HL-60/S4 (cell line): ENCODE measurements at regions not wholly inside any gene's neighbourhood (a gene's known extent, or its start where the extent isn't known, plus 50 kb on each side); places are given as distances from the start of the nearest gene placed in this dataset.

Experiments used
- in situ Hi-C: fragments of 300-500 bp; cut with MboI; formaldehyde crosslinking; loops from 2 replicates; pipeline ENCODE4 v1.14.3; 2022; ENCODE audit warnings: low sequenced_read_pairs

DNA sequence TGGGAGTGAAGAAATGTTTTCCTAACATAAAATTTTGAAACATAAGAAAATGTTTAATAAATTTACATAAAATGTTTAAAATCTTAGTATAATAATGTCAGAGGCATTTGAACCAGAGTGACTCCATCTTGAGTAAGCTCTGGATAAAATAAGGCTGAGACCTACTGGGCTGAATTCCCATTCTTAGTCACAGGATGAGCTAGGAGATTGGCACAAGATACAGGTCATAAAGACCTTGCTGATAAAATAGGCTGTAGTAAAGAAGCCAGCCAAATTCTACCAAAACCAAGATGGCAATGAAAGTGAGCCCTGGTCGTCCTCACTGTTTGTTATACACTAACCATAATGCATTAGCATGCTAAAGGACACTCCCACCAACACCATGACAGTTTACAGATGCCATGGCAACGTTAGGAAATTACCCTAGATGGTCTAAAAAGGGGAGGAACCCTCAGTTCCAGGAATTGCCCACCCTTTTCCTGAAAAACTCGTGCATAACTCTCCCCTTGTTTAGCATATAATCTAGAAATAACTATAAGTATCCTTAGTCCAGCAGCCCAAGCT is 1184.0 kb downstream of the UQCRFS1 start:
- in situ Hi-C loops = no loop called here

DNA sequence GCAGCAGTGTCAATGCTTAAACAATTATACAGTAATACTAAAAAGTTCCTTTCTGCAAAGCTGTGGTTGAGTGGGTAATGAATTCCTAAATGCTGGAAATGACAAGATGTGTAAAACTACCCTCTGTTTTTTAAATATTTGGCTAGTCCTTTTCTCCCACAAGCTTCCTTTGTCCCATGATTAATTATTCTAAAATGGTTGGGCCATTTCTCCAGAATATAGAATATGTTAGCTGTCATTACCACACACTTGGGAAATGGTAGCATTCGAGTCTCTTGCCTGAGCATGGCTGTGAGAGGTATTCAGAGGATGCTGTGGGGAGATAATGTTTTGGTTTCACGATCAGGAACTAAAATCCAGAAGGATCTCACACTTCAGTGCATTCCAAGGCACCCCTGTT is 1185.8 kb downstream of the UQCRFS1 start:
- in situ Hi-C loops = no loop called here

DNA sequence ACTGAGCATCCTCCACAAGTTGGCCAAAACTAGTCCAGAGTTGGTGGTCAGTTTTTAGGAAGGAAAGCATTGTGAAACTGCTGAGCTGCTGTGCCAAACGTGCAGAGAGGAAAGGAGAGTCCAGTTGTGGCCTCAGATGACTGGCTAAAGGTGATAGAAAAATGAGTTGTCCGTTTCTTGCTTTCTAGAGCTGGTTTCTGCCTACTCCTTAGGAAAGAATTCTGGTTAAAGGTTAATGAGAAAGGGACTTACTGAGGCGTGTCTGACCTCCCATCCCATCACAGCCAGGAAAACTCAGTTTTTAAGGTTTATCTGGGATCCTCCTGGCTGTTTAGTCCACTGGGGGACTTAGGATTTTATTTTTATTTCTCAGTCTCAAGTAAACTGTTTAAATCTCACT is 1186.3 kb downstream of the UQCRFS1 start:
- in situ Hi-C loops = no loop called here

DNA sequence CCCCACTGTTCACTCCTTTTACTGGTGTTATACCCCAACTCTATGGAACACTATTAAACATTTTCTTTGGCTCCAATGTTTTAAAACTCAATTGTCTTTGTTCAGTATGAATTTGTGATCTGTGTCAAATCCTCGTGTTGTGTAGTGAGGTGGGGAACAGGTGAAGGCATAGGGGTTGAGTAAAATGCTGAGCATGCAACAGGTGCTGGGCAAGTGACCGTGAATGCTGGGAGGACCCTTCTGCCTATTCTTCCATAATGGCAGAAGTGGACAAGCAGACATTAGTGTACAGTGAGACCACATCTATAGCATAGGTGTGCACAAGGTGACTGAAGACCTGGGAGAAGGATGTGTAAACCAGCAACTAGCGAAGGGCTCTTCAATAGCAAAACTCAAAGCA is 1188.0 kb downstream of the UQCRFS1 start:
- in situ Hi-C loops = loop anchor here (25.0 kb wide), 2 partner anchors 287 to 837 kb away; no protein-coding TSS in a partner anchor

DNA sequence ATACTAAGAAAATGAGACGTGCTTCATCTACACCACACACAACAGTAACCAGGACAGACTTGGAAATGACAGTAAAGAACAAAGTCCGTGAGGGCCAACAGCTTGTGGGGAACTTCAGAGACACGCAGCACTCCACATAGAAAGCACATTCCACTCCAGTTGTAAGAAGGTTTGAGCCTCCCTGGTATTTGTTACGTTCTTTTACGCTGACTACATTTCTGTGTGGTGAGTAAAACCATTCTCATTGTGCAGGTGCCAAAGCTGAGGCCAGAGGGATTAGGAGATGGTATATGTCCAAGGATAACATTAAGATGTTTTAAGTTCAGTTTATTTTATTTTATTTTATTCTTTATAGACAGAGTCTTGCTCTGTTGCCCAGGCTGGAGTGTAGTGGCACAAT is 1189.9 kb downstream of the UQCRFS1 start:
- in situ Hi-C loops = loop anchor here (25.0 kb wide), 2 partner anchors 289 to 839 kb away; no protein-coding TSS in a partner anchor

DNA sequence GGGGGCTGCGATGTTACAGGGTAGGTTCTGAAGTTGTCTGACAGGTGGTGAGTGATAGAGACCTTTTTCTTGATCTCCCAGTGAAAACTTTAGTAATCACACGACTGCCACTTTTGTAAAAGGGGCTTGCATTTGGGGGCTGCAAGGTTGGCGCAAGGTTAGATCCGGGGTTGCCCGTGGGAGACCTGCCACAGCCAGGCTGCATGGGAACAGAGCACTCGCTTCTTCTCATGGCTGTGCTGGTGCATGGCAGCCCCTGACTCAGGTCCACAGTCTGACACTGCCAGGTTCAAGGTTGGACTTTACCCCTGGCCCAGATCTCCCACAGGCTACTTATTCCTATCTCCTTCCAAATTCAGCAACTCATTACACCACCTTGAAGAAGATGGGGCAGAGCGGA is 1190.4 kb downstream of the UQCRFS1 start:
- in situ Hi-C loops = loop anchor here (25.0 kb wide), 2 partner anchors 290 to 840 kb away; no protein-coding TSS in a partner anchor

DNA sequence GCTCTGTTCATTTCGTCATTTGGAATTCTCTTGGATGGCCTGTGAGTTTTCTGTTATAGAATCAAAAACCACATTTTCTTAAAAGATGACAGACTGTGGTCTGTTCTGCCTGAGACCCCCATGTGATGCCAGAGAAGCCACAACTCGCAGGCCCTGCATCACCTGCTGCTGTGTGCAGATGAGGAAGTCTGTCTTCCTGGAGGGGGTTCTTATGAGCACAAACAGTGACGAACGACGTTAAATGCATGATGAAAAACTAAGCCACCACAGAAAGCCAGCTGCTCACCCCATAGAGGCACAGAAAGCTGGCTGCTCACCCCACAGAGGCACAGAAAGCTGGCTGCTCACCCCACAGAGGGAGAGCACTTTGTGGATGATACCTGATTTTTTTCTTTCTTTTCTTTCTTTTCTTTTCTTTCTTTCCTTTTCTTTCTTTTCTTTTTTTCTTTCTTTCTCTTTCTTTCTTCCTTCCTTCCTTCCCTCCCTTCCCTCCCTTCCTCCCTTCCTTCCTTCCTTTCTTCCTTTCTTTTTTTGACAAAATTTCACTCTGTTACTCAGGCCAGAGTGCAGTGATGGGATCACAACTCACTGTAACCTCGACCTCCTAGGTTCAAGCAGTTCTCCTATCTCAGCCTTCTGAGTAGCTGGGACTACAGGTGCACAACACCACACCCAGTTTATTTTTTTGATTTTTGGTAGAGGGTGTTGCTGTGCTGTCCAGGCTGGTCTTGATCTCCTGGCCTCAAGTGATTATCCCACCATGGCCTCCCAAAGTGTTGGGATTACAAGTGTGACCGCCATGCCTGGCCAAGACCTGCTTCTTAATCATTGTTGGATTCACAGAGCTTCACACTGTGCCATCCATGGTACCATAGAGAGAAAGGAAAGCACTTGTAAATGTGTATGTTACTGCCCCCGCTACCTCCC is 1191.4 kb downstream of the UQCRFS1 start:
- in situ Hi-C loops = loop anchor here (25.0 kb wide), 2 partner anchors 291 to 841 kb away; no protein-coding TSS in a partner anchor

DNA sequence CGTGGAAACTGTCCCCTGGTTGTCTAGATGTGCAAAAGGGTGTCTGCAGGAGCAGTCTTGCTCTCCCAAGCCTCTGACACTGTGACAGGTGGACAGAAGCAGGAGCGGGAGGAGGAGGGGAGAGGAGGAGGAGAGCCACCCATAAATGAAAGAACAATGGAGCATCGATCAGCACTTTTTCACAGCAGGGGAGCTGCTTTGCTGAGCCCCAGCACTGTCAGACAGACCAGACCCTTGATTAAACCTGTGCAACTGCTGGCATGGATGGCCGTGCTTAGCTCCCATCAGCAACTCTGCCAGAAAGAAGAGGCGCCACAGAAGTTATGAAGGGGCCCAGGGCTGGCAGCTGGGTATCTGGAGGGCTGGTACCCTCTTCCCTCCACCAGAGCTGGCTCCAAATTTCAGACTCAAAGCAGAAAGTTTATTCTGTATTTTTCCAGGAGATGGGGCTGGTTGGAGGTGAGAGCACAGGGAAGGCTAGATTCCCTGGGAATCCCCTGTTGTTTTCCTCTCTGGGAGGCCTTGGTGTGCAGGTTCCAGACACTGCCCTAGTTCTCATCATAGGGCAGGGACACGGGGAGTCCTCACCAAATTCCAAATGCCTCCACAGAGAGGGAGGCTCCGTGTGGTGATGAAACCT is 1192.2 kb downstream of the UQCRFS1 start:
- in situ Hi-C loops = loop anchor here (25.0 kb wide), 2 partner anchors 292 to 842 kb away; no protein-coding TSS in a partner anchor

DNA sequence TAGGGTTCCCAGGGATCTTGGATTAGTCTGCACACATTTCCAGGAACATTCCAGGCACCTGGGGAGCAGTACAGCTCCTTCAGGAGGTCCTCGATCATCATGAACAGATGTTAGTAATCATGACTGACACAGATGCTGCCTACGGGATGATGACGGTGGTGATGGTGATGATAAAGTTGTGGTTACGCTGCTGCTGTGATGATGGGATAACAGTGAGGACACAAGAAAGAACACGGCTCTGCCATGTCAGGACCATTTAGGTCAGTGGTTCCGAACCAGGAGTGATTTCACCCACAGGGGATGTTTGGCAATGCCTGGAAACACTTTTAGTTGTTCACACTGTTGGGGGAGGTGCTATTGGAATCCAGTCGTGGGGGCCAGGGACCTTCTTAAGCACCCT is 1193.0 kb downstream of the UQCRFS1 start:
- in situ Hi-C loops = loop anchor here (25.0 kb wide), 2 partner anchors 292 to 842 kb away; no protein-coding TSS in a partner anchor

DNA sequence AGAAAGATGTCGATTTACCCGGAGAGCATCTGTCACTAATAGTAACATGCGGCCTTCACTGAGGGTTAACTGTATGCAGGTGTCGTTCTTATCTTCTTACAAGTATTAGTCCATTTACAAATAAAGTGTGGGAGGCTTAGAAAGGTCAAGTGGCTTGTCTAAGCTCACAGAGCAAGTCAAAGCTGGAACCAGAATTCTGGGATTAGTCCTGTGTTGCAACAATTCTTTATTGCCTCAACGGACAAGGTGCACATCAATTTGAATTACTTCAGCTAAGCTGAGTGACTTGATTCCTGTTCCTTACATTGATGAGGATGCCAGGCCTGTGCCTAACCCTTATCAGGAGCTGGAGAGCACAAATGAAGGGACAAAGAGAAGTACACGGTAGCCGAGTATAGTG is 1193.6 kb downstream of the UQCRFS1 start:
- in situ Hi-C loops = loop anchor here (25.0 kb wide), 2 partner anchors 293 to 843 kb away; no protein-coding TSS in a partner anchor

DNA sequence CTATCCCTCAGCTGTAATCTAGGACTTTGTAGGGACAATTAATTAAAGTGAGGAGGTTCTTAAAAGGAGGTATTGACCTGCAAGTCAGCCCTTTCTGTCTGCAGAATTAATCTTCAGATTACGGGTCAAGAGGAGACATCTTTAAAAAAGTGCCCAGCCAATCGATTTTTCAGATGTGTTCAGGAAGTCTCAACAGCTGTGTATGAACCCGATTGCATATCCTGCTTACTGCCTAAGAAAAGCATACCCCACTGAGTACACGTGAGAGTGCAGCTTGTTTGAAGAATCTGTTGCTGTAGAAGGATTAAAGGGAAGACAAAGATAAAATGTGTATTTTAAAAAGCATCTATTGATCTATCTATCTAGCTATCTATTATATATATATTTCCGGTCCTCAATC is 1194.5 kb downstream of the UQCRFS1 start:
- in situ Hi-C loops = loop anchor here (25.0 kb wide), 2 partner anchors 294 to 844 kb away; no protein-coding TSS in a partner anchor

DNA sequence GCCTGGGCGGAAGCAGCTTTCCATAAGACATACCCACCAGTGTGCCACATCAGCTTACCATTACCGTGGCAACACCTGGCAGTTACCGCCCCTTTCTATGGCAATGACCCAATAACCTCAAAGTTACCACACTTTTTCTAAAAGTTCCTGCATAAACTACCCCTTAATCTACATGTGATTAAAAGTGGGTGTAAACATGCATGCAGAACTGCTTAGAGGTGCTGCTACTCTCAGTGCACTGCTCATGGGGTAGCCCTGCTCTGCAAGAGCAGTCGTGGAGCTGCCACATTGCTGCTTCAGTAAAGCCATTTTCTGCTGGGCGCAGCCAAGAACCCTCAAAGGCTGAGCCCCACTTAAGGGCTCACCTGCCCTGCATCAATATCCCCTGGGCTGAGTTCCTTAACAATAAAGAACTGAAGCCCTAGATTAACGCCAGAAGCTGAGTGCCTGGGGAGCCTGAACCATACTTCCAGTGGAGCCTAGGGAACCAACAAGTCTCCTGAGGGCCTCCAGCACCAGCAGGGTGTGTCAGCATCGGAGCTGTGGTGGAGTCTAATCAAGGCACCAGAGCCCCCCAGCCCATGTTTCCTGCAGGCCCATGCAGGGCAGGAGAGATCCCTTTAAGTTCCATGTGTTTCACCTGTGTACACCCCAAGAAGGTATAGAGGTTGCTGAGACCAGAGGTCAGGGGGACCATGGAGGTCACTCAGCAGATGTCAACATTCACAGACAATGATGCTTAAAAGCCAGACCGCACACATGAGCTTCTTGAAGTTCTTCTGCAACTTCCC is 1198.1 kb downstream of the UQCRFS1 start:
- in situ Hi-C loops = loop anchor here (25.0 kb wide), 2 partner anchors 297 to 847 kb away; no protein-coding TSS in a partner anchor

DNA sequence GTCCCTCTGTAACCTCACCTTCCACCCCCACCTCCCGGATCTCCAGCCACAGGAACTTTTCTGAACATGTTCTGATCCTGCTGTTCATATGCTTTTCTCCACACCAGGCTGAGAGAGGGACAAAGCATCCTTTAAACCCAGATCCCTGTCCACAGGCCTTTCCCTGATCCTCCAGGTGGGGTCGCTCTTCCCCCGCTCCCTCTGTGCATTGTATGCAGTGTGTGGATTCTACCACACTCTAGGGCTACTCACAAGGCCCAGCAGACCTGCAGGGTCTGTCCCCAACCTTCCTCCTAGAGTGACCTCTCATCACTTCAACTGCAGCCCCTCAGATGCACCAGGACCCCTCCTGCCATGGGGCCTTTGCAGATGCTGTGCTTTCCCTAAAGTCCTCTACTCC is 1200.6 kb downstream of the UQCRFS1 start:
- in situ Hi-C loops = loop anchor here (25.0 kb wide), 2 partner anchors 300 to 850 kb away; no protein-coding TSS in a partner anchor

DNA sequence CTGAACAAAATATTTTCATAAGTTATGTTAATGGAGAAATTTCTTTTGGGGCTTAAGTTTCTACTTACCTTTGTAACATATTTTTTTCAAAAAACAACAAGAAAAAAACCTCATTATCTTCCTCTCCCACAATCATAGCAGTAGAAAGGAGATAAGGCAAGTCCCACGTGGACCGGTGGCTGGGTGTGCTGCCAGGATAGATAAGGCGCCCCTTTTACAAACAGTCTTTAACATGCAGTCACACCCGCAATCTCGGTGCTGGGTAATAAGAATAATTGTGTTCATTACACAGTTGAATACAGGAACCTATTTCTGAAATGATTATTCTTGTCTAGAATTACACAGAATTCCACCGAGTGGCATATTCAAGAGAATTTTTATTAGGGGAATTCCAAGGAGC is 1202.3 kb downstream of the UQCRFS1 start:
- in situ Hi-C loops = loop anchor here (25.0 kb wide), 2 partner anchors 302 to 852 kb away; no protein-coding TSS in a partner anchor

DNA sequence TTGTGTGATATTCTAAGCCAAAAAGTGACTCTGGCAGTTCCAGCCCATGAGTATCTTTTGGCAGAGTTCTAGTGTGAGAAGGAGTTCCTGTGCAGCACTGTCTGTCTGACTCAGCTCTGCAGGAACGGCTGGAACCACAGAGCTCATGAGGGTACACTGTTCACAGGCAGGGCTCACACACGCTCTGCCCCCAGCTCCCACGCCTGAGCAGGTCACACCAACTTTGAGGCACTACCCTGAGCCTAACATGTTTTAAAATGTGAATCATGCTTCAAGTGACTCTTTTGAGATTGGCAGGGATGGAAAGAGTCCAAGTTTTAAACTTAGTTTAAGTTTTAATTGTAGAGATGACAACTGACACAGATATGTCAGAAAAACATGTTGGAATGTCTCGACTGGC is 1203.3 kb downstream of the UQCRFS1 start:
- in situ Hi-C loops = loop anchor here (25.0 kb wide), 2 partner anchors 303 to 853 kb away; no protein-coding TSS in a partner anchor

DNA sequence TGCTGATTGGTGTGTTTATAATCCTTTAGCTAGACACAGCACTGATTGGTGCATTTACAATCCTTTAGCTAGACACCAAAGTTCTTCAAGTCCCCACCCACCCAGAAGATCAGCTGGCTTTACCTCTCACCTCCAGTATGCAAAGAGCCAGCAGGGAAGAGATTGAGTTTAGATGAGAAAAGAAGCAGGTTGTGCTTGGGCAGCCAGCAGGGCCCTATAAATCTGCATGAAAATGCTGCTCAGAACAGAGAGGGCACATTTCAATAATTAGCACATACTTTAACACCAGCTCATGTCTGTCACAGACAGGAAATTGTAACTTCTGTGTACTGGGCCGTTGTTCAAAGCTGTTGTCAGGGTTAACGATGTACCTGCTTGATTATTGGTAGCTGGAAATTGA is 1204.3 kb downstream of the UQCRFS1 start:
- in situ Hi-C loops = loop anchor here (25.0 kb wide), 2 partner anchors 304 to 854 kb away; no protein-coding TSS in a partner anchor

DNA sequence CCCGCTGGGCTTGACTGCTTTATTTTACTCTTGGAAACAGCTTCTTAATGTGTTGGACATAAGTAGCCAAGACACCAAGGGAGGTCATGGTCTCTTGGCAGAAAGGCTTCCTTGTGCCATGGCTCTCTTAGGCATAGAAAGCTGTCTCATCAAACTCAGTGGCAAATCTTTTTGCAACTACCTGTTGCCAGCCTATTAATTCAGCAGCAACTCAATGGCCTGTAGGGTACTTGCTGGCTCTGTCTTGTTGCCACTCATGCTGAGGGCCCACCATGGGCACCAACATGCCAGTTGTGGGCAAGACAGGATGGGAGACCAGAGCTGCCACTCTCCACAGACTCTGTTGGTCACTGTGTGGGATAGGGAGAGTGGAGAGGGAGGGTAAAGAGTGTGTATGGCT is 1209.4 kb downstream of the UQCRFS1 start:
- in situ Hi-C loops = loop anchor here (25.0 kb wide), 2 partner anchors 309 to 859 kb away; no protein-coding TSS in a partner anchor

DNA sequence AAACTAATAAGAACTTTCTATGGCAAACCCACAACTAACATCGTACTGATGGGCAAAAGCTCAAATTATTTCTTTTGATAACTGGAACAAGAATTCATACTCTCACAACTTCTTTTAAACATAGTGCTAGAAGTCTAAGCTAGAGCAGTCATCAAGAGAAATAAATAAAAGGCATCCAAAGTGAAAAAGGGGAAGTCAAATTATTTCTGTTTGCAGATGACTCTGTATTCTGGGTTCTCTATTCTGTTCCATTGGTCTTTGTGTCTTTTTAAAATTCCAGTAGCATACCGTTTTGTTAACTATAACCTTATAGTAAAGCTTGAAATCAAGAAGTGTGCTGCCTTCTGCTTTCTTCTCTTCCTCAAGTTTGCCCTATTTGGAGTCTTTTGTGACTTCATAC is 1215.9 kb downstream of the UQCRFS1 start:
- in situ Hi-C loops = no loop called here

DNA sequence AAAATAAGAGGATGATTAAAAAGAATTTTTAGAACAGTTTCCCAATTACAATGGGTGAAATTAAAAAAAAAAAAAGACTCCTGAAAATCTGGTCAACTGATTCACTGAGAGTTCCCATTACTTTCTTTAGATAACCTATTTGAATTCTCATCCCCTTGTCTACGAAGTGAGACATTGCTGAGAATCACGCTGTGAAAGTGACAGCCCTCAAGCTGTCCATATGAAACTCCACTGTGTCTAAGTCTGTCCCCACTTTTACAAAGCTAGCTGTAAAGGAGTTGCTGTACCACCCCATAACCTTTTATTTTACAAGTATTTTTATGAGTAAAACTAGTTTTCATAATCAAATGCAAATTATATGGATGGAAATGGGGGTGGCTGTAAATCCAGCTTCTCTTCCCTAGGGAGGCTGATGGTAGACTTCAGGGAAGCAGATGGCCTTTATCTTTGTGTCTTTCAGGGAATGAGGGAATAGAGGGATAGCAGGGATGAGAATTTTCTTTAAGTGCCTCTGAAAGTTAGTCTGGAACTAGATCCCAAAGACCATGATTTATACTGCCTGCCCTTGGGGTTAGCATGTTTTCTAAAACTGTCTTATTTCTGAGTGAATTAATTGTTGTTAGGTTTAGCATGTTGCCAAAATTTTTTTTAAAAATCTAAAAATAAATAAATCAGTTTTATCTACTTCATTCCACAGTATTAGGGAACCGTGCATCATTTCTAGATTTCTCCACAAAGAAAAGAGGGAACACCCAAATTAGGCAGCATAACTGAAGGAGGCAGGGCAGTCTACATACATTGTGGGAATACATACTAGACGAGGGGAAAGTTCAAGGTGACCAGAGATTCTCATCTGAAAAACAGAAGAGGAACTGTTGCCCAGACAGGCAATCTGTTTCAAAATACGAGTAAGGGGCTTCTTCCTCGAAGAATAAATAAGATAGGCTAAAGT is 1219.1 kb downstream of the UQCRFS1 start:
- in situ Hi-C loops = no loop called here
